ACC112 (cell line): ENCODE measurements at regions not wholly inside any gene's neighbourhood (a gene's known extent, or its start where the extent isn't known, plus 50 kb on each side); places are given as distances from the start of the nearest gene placed in this dataset.

Experiments used
- H2AFZ ChIP-seq: fragments of 200-600 bp; sonication (generic); one replicate; pipeline ENCODE4 v1.6.0; 2017; ENCODE audit warnings: antibody characterized with exemption, low read length; ENCODE audit not compliant: unreplicated experiment
- H3K27ac ChIP-seq: fragments of 200-600 bp; sonication (generic); 2 replicates; pipeline ENCODE4 v1.5.1; 2014; ENCODE audit warnings: low read depth, mild to moderate bottlenecking, antibody characterized with exemption, low read length, moderate library complexity
- H3K27me3 ChIP-seq: fragments of 200-600 bp; sonication (generic); 2 replicates; pipeline ENCODE4 v1.6.1; 2014; ENCODE audit warnings: mild to moderate bottlenecking, antibody characterized with exemption, low read length, moderate library complexity, mixed read lengths; ENCODE audit not compliant: insufficient read depth
- H3K36me3 ChIP-seq: fragments of 200-600 bp; sonication (generic); 2 replicates; pipeline ENCODE4 v1.6.1; 2016; ENCODE audit warnings: mild to moderate bottlenecking, antibody characterized with exemption, low read length, moderate library complexity, mixed read lengths; ENCODE audit not compliant: insufficient read depth
- H3K4me1 ChIP-seq: fragments of 200-600 bp; sonication (generic); one replicate; pipeline ENCODE4 v1.6.1; 2016; ENCODE audit warnings: low read length, mixed read lengths; ENCODE audit not compliant: insufficient read depth, unreplicated experiment, control insufficient read depth
- H3K4me3 ChIP-seq: fragments of 200-600 bp; sonication (generic); 2 replicates; pipeline ENCODE4 v1.5.1; 2014; ENCODE audit warnings: mild to moderate bottlenecking, low read depth, low read length
- H3K79me2 ChIP-seq: fragments of 200-600 bp; sonication (generic); one replicate; pipeline ENCODE4 v1.6.0; 2016; ENCODE audit warnings: low read length; ENCODE audit not compliant: control insufficient read depth, unreplicated experiment, insufficient read depth

GRCh38 chr12:17370621-17371020, 719.4 kb downstream of the RERGL start:
- H3K36me3 ChIP-seq, result no peaks in the 10 kb centered on the region
- no peaks in the 10 kb centered on the region for H3K79me2 ChIP-seq
- no peaks in the 10 kb centered on the region for H3K27me3 ChIP-seq
- H3K27ac ChIP-seq, result no peak overlapping the region
- H3K4me3 ChIP-seq, result no peak overlapping the region
- H3K4me1 ChIP-seq, result no peaks in the 10 kb centered on the region
- no peak overlapping the region for H2AFZ ChIP-seq

- no peaks in the 10 kb centered on the region for H3K27me3 ChIP-seq
Observed at GRCh38 chr12:17369556-17369955, 720.4 kb downstream of the RERGL start.

GRCh38 chr12:17361224-17361623, 728.8 kb downstream of the RERGL start:
- Histone ChIP-seq H3K4me1 (no peaks in the 10 kb centered on the region), H3K27ac (no peak overlapping the region), H2AFZ (no peak overlapping the region), H3K79me2 (no peaks in the 10 kb centered on the region), H3K27me3 (no peaks in the 10 kb centered on the region), H3K36me3 (no peaks in the 10 kb centered on the region), H3K4me3 (no peak overlapping the region)

More at GRCh38 chr12:17369556-17369955, 720.4 kb downstream of the RERGL start:
- Histone ChIP-seq H3K4me3 (no peak overlapping the region), H3K79me2 (no peaks in the 10 kb centered on the region), H2AFZ (no peak overlapping the region), H3K36me3 (no peaks in the 10 kb centered on the region), H3K27ac (no peak overlapping the region), H3K4me1 (no peaks in the 10 kb centered on the region)

- Histone ChIP-seq H3K4me1 (no peaks in the 10 kb centered on the region), H3K27me3 (no peaks in the 10 kb centered on the region), H3K27ac (no peak overlapping the region), H3K4me3 (no peak overlapping the region), H3K79me2 (no peaks in the 10 kb centered on the region), H3K36me3 (no peaks in the 10 kb centered on the region), H2AFZ (no peak overlapping the region)
Observed at GRCh38 chr12:17358835-17359234, 731.2 kb downstream of the RERGL start.

GRCh38 chr12:17357396-17357795, 732.6 kb downstream of the RERGL start:
- Histone ChIP-seq H3K27ac (no peak overlapping the region), H3K4me1 (no peaks in the 10 kb centered on the region), H3K4me3 (no peak overlapping the region), H3K36me3 (no peaks in the 10 kb centered on the region), H3K27me3 (no peaks in the 10 kb centered on the region), H3K79me2 (no peaks in the 10 kb centered on the region), H2AFZ (no peak overlapping the region)

GRCh38 chr12:17352164-17352563, 737.8 kb downstream of the RERGL start:
- Histone ChIP-seq H3K27me3 (no peaks in the 10 kb centered on the region), H3K79me2 (no peaks in the 10 kb centered on the region), H3K36me3 (no peaks in the 10 kb centered on the region), H3K4me1 (no peaks in the 10 kb centered on the region), H3K4me3 (no peak overlapping the region), H2AFZ (no peak overlapping the region), H3K27ac (no peak overlapping the region)

- Histone ChIP-seq H3K27me3 (no peaks in the 10 kb centered on the region), H2AFZ (no peak overlapping the region), H3K4me1 (no peaks in the 10 kb centered on the region), H3K36me3 (no peaks in the 10 kb centered on the region), H3K4me3 (no peak overlapping the region), H3K79me2 (no peaks in the 10 kb centered on the region), H3K27ac (no peak overlapping the region)
Observed at GRCh38 chr12:17348311-17348710, 741.7 kb downstream of the RERGL start.

- Histone ChIP-seq H3K27me3 (no peaks in the 10 kb centered on the region), H3K4me3 (no peak overlapping the region), H3K36me3 (no peaks in the 10 kb centered on the region), H3K27ac (no peak overlapping the region), H2AFZ (no peak overlapping the region), H3K4me1 (no peaks in the 10 kb centered on the region), H3K79me2 (no peaks in the 10 kb centered on the region)
Observed at GRCh38 chr12:17344649-17345048, 738.7 kb upstream of the LMO3 start.

GRCh38 chr12:17342381-17342961, 736.5 kb upstream of the LMO3 start:
- H3K27me3 ChIP-seq, result no peaks in the 10 kb centered on the region
- H3K79me2 ChIP-seq, result no peaks in the 10 kb centered on the region
- H3K36me3 ChIP-seq, result no peaks in the 10 kb centered on the region
- H3K27ac ChIP-seq, result no peak overlapping the region
- no peak overlapping the region for H3K4me3 ChIP-seq
- no peak overlapping the region for H2AFZ ChIP-seq
- H3K4me1 ChIP-seq, result no peaks in the 10 kb centered on the region

- no peaks in the 10 kb centered on the region for H3K4me1 ChIP-seq
- no peak overlapping the region for H3K4me3 ChIP-seq
- H3K27ac ChIP-seq, result no peak overlapping the region
- H3K36me3 ChIP-seq, result no peaks in the 10 kb centered on the region
- no peak overlapping the region for H2AFZ ChIP-seq
- H3K27me3 ChIP-seq, result no peaks in the 10 kb centered on the region
- H3K79me2 ChIP-seq, result no peaks in the 10 kb centered on the region
Observed at GRCh38 chr12:17335487-17335886, 729.5 kb upstream of the LMO3 start.

GRCh38 chr12:17334784-17335183, 728.8 kb upstream of the LMO3 start:
- no peak overlapping the region for H3K4me3 ChIP-seq
- H3K27ac ChIP-seq, result no peak overlapping the region
- no peaks in the 10 kb centered on the region for H3K4me1 ChIP-seq
- no peaks in the 10 kb centered on the region for H3K36me3 ChIP-seq
- no peaks in the 10 kb centered on the region for H3K79me2 ChIP-seq
- no peaks in the 10 kb centered on the region for H3K27me3 ChIP-seq
- H2AFZ ChIP-seq, result no peak overlapping the region
